GM21529 (cell line): ENCODE measurements at regions not wholly inside any gene's neighbourhood (a gene's known extent, or its start where the extent isn't known, plus 50 kb on each side); places are given as distances from the start of the nearest gene placed in this dataset.

Experiments used
- ATAC-seq: cut with Tn5 transposase; IDR thresholded peaks from one replicate; pipeline ENCODE4 v1.9.1; 2021; ENCODE audit not compliant: unreplicated experiment

- ATAC-seq = no peak
These were observed 511.3 kb downstream of the NPHP4 start for GRCh38 chr1:5480906-5481305.

- ATAC-seq = no peak
These were observed 512.2 kb downstream of the NPHP4 start for GRCh38 chr1:5479876-5480646.

GRCh38 chr1:5478961-5479360, 513.3 kb downstream of the NPHP4 start:
- ATAC-seq = no peak

- ATAC-seq = no peak
These were observed 514.0 kb downstream of the NPHP4 start for GRCh38 chr1:5478156-5478695.

- ATAC-seq = no peak
These were observed 514.5 kb downstream of the NPHP4 start for GRCh38 chr1:5477716-5478115.

- no peak for ATAC-seq
These were observed 516.7 kb downstream of the NPHP4 start for GRCh38 chr1:5475572-5475971.

- ATAC-seq = no peak
These were observed 519.0 kb downstream of the NPHP4 start for GRCh38 chr1:5473268-5473667.

GRCh38 chr1:5466487-5466886, 525.7 kb downstream of the NPHP4 start:
- no peak for ATAC-seq

- no peak for ATAC-seq
These were observed 526.9 kb downstream of the NPHP4 start for GRCh38 chr1:5465281-5465711.

- ATAC-seq = no peak
These were observed 527.9 kb downstream of the NPHP4 start for GRCh38 chr1:5464366-5464765.

GRCh38 chr1:5460974-5461373, 531.3 kb downstream of the NPHP4 start:
- no peak for ATAC-seq

- ATAC-seq = no peak
These were observed 532.2 kb downstream of the NPHP4 start for GRCh38 chr1:5459839-5460610.

- no peak for ATAC-seq
These were observed 534.0 kb downstream of the NPHP4 start for GRCh38 chr1:5458248-5458647.

- no peak for ATAC-seq
These were observed 536.0 kb downstream of the NPHP4 start for GRCh38 chr1:5456090-5456811.

- ATAC-seq = no peak
These were observed 536.6 kb downstream of the NPHP4 start for GRCh38 chr1:5455651-5456050.

- no peak for ATAC-seq
These were observed 537.2 kb downstream of the NPHP4 start for GRCh38 chr1:5455056-5455455.

- ATAC-seq = no peak
These were observed 538.9 kb downstream of the NPHP4 start for GRCh38 chr1:5453347-5453746.

GRCh38 chr1:5451671-5452070, 540.6 kb downstream of the NPHP4 start:
- no peak for ATAC-seq

GRCh38 chr1:5448486-5448885, 543.7 kb downstream of the NPHP4 start:
- ATAC-seq = no peak

- ATAC-seq = no peak
These were observed 544.7 kb downstream of the NPHP4 start for GRCh38 chr1:5447503-5447960.

GRCh38 chr1:5444396-5444795, 547.8 kb downstream of the NPHP4 start:
- ATAC-seq = no peak
